AG09319 (cell line): ENCODE measurements at regions not wholly inside any gene's neighbourhood (a gene's known extent, or its start where the extent isn't known, plus 50 kb on each side); places are given as distances from the start of the nearest gene placed in this dataset.
A peak's percentile ranks its signal among the peaks of the same experiment; 100 is the strongest.
"Not testable (repeated sequence)": the region's sequence is repeated elsewhere in the genome, so short reads cannot be mapped to it uniquely, and the experiment has no call there.

Experiments used
- DNase-seq: peaks from one replicate; pipeline ENCODE4 v3.0.0-alpha.2; 2010; ENCODE audit warnings: low read depth; ENCODE audit errors: extremely low read depth
- CTCF ChIP-seq: IDR thresholded peaks from 2 replicates; pipeline ENCODE4 v1.5.1; 2011; ENCODE audit warnings: low read depth, mild to moderate bottlenecking, inconsistent platforms, low read length, moderate library complexity

- no peak for TF ChIP-seq CTCF
- DNase-seq: no peak
Measured at GRCh38 chr5:135147294-135148090, 113.5 kb upstream of the PITX1 start.

- no peak for DNase-seq
- TF ChIP-seq CTCF: no peak
Measured at GRCh38 chr5:135145985-135146384, 112.0 kb upstream of the PITX1 start.

GRCh38 chr5:135143682-135144081 lies 109.7 kb upstream of the PITX1 start:
- DNase-seq: not testable (repeated sequence)

GRCh38 chr5:135141303-135142268 lies 107.6 kb upstream of the PITX1 start:
- no peak for DNase-seq
- TF ChIP-seq CTCF: no peak

- no peak for TF ChIP-seq CTCF
- DNase-seq: peak; percentile 34
Measured at GRCh38 chr5:135140446-135141204, 106.6 kb upstream of the PITX1 start.

GRCh38 chr5:135139381-135140134 lies 105.5 kb upstream of the PITX1 start:
- TF ChIP-seq CTCF: no peak
- peak; percentile 50 for DNase-seq
